DMS79 (cell line): ENCODE measurements at regions not wholly inside any gene's neighbourhood (a gene's known extent, or its start where the extent isn't known, plus 50 kb on each side); places are given as distances from the start of the nearest gene placed in this dataset.
"Not testable (repeated sequence)": the region's sequence is repeated elsewhere in the genome, so short reads cannot be mapped to it uniquely, and the experiment has no call there.

Experiments used
- DNase-seq: peaks from one replicate; lab custom pipeline; 2025; lab: John Stamatoyannopoulos, UW

DNA sequence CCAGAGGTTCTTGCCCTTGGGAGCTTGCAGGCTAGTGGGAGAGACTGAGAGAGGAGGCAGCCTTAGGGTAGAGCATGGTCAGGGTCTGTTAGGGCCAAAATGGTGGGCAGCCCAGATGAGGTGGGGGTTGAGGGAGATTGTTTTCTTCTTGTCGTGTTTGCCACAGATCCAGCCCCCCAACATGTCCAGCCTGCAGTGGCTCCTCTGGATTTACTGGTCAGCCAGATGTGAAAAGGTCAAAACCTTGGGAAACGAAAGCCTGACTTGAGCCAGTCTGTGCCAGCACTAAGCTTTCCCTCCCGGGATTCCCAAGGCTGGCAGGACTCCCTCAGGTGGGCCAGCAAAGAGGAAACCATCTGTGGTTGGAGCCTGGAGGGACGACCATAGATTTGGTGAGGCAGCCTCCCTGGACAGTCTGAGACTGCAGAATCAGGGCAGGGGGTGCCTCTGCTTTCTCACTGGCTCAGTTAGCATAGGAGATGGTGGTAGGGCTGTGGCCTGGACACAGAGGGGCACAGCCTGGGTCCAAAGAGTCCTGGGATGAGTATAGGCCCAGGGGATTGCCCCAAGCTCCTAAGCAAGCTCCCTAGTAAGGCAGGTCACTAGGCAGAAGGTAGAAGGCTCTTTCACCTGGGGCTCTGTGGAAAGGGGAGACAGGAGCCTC, 51.2 kb upstream of the PRR23C start:
- no peak for DNase-seq

DNA sequence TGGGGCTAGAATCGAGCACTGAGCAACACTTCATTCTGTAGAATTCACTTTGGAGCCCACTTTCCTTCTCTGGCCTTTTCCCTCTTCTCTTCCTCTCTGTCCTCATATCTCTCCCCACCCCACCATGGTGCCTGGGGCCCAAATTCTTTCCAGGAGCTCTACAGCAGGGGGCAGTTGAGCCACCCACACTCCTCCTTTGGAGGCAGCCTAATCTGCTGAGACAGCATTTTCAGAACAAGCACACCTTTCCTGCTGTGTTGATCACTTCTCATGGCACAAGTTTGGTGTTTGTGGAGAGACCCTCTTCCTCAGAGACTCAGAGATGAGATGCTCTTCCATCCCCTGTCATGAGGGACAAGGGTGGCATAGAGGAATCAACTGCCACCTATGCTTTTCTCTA, 52.0 kb upstream of the PRR23C start:
- DNase-seq, result no peak

DNA sequence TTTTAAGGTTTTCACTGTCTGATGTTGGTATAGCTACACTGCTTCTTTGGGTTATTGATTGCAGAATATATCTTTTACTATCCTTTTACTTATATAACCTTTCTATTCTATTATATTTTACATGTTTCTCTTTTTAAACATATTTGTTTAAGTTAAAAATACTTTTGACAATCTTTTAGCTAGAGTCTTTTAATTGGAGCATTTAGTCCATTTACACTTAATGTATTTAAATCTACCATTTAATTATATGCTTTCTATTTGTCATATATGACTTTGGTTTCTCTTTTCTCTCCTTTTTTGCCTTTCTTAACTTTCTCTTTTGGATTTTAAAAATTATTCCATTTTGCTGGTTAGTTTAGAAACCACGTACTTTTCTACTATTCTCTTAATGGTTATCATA, 53.7 kb upstream of the PRR23C start:
- no peak for DNase-seq

DNA sequence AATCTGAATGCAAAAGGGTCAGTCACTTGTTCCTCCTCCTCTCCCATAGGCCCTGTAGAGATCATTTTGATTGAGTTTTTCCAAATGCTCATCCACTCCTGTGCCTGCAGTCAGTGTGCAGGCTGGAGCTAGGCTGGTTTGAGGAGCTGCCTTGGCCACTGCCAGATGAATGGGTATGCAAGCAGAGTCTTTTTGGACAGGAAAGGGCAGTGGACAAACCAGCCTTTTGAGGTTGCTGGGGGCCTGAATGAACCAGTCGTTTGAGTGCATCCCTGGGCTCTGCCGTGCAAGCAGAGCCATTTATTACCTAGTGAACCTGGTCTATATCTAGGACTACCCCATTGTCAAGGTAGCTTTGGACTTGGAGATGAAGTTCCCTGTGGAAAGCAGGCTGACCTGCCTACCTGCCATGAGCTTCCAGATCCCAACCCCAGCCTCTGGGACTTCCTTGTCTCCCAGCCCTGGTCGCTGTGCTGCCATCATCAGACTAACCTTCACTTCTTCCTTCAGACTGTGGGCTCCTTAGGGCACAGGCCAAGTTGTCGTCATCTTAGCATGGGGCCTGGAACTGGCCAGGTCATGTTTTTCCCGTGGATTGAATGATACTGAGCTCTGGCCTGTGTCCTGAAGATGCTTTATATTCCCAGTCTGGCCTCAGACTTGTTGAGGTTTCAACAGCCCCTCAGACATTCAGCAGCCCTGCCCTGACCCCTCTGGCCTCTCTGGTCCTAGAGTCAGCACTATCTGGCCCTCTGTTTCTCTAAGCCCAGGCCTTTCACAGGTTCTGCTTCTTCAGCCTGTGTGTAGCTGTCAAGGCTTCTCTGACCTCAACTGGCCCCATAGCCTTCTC, 55.5 kb upstream of the PRR23C start:
- no peak for DNase-seq

DNA sequence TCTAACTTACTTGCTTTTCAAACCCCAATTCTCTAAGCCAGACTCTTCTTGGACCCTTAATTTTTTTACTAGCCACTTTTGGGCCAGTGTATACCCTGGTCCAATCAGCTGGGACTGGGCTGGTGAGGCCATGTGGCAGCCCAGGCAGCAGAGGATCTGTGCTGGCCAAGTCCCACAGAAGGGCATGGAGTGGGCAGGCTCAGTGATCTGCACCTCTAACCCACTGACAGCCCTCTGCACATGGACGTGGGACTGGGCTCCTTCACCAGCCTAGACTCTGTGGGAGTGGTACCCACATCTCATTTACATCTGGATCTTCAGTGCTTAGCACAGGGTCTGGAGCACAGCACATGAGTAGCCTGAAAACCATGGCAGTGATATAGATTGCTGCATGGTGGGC, 56.1 kb upstream of the PRR23C start:
- DNase-seq, result no peak

DNA sequence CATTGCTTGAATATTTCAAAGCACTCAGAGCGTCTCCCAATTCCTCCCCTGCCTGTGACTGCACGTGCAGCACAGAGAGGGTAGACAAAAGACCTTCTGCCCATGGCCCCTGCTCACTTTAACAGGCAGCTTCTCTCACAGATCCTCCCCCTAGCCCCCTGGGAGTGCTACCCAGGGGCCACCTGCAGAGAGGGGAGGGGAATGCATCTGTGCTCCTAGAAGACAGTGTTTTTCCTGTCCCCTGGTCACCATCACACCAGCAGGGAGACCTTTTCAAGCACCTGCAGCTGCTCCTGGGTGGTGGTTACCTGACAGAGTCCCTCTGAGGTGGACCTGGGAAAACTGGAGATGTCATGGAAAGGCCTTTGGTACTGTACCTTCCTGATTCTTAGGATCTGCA, 56.7 kb upstream of the PRR23C start:
- DNase-seq, result no peak

DNA sequence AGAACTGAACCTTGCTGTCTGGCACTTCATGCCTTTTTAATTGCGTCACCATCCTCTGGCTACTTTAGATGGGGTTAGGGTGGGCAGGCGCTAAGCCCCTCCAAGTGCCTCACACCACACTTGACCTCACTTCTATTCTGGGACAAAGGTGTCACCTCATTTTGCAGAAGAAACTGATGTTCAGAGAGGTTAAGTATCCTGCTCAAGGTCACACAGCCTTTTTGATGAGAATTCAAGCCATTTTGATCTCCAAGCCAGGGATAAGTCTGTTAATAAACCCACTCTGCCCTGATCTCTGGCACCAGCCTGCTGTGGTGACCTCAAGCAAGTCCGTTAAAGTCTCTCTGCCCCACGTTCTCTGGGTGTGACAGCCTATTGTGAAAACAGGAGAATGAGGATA, 58.8 kb upstream of the PRR23C start:
- DNase-seq, result no peak

DNA sequence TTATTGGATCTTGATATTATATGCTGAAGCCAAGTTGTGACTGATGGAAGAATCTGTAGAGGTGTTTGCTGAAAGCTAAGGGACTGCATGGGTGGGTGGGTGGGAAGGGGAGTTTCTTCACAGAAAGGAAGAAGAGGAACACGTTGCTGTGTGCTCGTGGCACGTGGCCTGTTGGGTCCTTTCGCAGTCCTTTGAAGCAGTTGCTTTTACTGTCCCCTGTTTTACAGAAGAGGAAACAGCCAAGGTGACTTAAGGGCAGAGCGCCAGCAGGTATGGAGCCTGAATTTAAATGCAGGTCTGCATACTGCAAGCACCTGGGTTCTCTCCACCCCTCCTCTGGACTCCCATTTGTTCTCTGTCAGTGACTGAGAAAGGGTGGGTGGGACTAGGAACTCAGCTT, 59.4 kb upstream of the PRR23C start:
- DNase-seq, result no peak

DNA sequence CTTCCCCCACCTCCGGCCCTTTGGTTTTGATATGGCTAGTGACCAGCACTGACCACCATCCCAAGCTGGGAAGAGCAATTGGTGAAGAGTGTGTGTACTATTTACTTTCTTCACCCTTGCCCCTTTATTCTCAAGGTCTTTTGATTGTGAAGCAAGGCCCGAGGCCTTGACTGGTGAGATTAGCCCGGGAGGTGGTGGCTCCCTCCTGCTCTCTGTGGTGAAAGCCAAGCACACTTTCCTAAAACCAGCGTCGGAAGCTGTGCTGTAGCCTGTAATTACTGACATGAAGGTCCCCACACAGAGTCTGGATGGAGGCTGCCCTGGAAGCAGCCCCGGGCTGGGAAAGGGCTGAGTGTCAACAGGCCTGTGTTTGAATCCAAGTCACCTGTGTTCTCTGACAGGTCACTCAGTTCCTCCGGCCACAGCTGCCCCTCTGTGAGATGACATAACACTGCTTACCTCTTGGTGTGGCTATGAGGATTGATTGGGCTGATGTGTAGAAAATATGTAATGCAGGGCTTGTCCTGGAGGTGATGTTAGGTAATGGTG, 60.5 kb upstream of the PRR23C start:
- DNase-seq, result no peak

DNA sequence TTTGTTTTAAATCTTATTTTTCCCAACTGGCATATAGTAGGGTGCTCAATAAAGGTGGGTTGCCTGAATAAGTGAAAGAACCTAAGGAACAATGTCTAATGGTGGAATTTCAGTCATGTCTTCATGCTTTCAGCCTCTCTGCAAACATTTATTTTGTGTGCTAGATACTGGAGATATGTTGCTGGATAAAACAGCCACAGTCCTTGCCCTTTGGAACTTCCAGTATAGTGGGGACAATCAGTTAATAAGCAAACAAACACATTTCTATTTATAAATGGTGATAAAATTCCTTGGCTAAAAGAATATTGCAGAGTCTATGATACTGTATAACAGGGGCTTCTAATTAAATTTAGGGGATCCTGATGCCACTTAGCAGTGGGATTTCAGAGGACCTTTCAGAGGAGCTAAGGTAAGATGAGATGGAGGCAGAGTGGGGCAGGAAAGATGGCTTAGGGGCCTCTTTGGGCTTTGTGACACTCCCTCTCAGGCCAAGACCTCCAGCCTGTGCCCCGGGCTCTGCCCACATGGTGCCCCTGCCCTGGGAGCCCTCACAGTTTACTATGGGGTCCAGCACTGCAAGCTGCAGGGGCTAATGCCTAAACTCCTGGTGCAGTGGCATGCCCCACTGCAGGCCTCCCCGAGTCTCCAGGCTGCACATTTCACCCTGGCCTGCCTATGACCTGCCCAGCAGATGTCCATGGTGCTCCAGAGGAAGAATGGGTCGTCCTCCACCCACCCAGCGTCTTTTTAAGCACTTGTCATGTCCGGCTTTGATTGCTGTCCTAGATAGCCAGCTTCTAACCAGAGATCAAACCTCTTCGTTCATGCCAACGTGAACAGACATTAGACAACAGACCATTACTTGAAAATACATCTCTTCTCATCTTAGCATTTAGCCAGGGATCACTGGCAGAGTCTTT, 61.6 kb upstream of the PRR23C start:
- DNase-seq, result no peak

DNA sequence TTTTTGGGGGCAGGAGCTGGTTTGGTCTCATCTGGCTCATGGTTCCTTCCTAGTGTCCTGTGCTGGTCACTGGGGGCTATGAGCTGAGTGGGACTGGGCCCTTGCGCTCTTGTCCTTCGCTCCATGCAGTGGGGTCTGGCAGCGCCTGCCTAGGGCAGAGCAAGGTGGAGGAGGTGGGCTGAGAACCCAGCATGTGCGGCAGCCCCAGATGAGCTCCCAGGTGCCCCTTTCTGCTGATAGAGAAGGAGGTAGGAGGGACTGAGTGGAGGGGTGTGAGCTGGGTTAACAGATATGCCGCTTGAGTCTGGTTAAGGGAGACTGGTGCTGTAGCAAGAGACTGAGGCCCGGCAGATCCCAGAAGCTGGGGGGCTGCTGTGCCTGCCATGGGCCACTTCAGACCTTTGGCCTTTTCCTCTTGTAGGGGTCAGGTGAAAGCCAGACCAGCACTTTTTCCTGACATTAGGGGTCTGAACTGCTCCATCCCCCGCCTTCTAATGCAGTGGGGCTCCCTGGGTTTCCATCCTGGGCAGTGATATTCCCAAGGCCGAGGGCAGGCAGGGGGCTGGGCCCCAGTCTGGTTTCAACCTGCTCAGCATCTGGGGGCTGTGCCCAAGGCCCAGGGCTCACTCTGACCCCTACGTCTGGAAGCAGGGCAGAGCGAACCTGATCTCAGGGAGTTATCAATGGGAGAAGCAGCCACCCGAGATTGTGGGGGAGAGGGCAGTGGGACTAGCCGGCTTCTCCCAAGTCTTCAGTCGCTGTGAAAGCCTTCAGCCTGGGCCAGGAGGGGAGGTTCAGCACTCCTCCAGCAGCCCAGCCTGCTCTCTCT, 62.9 kb upstream of the PRR23C start:
- no peak for DNase-seq

DNA sequence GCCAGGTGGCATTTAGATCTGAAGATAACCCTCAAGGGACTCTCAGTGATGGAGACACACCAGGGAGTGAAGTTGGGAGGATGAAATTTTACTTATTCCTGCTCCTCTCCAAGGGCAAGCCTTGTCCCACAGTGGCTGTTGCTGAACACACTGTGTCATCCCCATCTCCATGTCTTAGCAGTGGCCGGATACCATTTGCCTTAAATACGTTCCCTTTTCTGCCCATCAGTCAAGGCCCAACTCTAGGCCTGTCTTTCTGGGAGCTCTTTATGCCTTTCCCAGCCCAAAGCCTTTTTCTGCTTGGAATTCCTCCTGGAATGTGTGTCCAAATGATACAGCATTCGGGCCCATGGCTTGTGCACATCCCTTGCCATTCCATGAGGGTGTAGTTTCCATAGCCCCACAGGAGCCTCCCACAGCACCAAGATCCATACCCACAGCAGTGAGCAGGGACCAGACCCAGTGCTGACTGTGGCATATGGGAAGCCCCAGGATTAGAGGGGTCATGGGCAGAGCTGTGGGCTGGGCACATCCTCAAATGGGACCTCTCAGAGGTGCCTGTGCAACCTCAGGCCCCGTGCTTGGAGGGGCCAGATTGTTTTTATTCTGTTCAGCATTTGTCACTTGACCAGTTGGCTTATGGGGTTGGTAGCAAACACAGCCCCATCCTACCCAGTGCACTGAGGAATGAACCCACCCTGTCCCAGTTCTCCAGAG, 63.7 kb upstream of the PRR23C start:
- no peak for DNase-seq

DNA sequence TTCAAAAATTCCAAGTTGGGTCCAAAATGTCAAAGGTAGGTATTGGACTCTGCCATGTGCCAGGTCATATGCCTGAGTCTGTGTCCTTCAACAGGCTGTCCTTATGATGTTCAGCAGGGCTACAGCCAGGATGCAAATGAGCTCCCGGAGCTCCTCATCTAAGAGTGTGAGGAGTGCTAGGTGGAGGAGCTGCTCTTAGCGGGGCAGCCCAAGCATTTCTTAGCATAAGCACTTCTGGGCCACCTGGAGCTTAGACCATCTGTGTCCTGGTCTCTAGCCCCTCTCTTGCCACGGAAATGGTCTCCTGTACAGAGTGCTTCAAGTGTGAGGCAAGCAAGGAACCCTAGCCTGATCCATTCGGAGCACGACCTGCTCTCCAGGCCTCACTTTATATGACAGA, 64.6 kb upstream of the PRR23C start:
- DNase-seq, result no peak

DNA sequence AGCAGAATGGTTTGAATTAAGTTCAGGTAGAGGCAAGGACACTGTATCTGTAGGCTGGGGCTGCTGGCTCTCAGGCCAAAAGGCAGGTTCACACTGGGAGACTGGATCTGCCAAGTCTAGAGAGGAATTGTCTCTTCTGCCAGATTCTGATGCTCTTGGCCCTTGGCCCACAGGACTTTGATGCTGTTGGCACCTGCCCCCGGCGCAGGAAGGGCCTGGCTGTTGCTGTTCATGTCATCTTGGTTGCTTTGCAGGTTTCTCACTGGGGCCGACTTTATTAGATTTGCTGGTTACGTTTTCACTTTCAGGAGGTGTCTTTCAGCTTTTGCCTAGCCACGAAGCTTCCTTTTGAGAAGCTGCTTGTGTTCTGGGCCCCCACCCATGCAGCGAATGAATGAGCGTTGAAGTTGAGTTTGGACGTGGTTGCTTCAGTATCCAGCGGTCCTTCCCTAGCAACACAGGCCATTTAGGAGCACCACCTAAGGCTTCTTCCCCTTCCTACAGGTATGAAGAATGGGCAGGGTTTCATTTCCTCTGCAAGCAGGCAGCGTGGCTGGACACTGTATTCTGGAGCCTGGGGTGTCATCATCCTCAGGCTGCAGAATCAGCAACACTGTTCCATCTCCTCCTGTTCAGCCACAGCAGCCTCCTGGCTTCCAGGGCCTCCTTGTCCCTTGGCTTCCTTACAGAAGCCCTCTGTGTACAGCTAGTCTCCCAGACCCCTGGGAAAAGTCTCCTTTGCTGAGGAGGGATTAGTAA, 65.6 kb upstream of the PRR23C start:
- no peak for DNase-seq

DNA sequence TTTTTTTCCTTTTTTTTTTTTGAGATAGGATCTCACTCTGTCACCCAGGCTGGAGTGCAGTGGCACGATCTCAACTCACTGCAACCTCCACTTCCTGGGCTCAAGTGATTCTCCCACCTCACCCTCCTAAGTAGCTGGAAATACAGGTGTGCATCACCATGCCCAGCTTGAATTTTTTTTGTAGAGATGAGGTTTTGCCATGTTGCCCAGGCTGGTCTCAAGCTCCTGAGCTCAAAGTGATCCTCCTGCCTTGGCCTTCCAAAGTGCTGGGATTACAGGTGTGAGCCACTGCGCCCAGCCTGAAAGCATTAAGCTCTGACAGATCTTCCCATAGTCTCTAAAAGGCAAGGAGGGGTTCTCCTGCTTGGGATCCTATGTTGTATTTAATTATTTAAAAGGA, 66.2 kb upstream of the PRR23C start:
- not testable (repeated sequence) for DNase-seq

DNA sequence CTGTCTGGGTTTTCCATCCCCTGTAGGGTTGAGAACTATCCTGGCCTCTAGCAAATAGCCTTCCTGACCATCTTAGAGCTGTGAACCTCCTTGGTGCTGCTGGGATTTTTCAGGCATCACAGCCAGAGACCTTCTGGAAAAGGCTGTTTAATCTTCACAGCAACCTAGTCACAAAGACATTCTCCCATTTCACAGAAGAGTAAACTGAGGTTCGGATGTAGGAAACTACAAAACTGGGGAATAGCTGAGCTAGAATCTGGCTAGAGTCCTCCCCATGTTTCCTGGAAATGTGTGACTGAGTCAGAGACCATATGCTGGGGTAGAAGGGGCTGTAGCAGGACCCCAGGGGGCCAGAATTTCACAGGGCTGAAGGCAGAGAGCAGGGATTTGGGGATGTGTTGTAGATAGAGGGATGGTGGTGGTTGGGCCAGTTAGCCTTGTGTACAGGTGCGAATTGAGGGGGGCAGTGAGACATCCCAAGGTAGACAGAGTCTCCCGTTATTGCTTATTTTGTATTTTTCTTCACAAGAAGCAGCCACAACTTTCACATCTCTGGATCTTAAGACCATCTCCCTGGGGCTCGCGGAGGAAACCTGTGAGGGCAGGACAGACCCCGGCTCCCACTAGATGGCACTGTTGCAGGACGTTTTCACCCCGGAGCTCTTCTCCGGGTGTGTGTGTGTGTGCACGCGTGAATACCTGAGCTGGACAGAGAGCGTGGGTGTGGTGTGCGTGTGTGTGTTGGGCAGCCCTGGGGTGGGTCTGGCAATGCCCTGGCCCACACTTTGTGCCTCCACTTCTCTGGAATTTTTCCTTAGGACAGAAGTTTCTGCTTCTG, 66.9 kb upstream of the PRR23C start:
- no peak for DNase-seq

DNA sequence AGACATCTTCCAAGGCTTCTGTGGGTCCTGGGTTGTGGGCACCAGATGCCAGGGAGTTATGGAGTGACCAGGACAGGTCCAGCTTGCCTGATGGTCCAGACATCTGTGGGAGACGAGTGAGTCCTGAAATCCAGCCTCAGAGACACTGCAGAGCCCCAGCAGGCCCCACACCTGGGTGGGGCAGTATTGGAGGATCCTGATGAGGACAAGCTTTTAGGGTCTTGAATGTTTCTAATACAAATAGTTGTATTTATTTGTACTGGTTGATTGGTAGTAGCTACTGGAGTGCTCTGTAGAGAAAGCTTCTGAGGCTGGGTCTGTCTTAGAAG, 67.5 kb upstream of the PRR23C start:
- DNase-seq, result no peak

DNA sequence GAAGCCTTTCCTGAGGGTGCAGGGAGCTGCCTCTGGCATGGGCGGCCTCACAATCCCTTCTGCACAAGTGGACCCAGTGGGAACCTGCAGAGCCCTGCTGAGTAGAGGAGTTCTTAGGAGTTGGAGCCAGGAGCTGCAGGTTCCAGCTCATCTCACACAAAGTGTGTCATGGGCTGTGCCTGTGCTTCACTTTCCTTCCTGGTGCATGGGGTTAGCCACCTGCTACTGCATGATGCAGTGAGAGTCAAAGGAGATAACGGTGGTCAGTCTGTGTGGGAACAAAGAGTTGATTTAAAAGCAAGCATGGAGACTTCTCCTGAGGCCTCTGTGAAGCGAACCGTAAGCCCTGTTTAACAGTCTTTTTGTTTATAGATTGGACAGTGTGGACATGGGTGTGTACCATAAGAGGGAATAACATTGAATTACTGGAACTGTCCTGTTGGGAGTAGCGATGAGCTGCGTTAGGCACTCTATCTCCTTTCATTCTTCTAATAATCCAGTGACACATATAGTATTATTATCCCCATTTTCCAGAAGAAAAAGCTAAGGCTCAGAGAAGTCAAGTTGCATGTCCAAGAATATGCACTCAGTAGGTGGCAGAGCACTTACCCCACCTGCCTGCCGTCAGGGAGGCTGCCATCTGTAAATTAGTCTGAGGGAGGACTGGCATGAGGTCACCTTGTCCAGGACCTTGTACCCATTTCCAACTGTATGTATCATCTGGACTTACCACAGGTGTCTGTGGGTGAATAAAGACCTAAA, 68.7 kb upstream of the PRR23C start:
- no peak for DNase-seq

DNA sequence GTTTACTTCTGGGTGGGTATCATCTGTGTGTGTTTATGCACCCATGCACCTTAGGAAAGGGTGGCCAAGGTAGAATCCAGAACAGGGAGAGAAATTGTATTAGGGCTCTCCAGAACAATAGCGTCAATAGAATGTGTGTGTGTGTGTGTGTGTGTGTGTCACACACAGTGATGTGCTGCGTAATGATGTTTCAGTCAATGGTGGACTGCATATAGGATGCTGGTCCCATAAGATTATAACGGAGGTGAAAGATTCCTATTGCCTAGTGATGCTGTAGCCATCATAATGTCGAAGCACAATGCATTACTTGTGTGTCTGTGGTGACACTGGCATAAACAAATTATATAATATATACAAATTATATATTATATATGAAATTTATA, 69.3 kb upstream of the PRR23C start:
- DNase-seq, result no peak
